ENCODE measurements at regions not wholly inside any gene's neighbourhood (a gene's known extent, or its start where the extent isn't known, plus 50 kb on each side); places are given as distances from the start of the nearest gene placed in this dataset.
A peak's percentile ranks its signal among the peaks of the same experiment; 100 is the strongest.
"Not testable (repeated sequence)": the region's sequence is repeated elsewhere in the genome, so short reads cannot be mapped to it uniquely, and the experiment has no call there.

GRCh38 chr15:91611561-91612323, 241.8 kb upstream of the SLCO3A1 start:
- no peak for DNase-seq (ENCODE audit: low read depth)

- DNase-seq (ENCODE audit: low read depth): no peak
These were observed 233.3 kb upstream of the SLCO3A1 start for GRCh38 chr15:91620229-91620628.

- no peak for DNase-seq (ENCODE audit: low read depth)
These were observed 231.3 kb upstream of the SLCO3A1 start for GRCh38 chr15:91622235-91622634.

- DNase-seq (ENCODE audit: low read depth): no peak
These were observed 230.7 kb upstream of the SLCO3A1 start for GRCh38 chr15:91622711-91623342.

- no peak for DNase-seq (ENCODE audit: low read depth)
These were observed 229.0 kb upstream of the SLCO3A1 start for GRCh38 chr15:91624353-91624968.

GRCh38 chr15:91625506-91625905, 228.0 kb upstream of the SLCO3A1 start:
- DNase-seq (ENCODE audit: low read depth): peak; percentile 30

- peak; percentile 12 for DNase-seq (ENCODE audit: low read depth)
These were observed 225.8 kb upstream of the SLCO3A1 start for GRCh38 chr15:91627473-91628278.

- no peak for DNase-seq (ENCODE audit: low read depth)
These were observed 223.4 kb upstream of the SLCO3A1 start for GRCh38 chr15:91630090-91630489.

- no peak for DNase-seq (ENCODE audit: low read depth)
These were observed 221.3 kb upstream of the SLCO3A1 start for GRCh38 chr15:91632176-91632575.

- no peak for DNase-seq (ENCODE audit: low read depth)
These were observed 220.5 kb upstream of the SLCO3A1 start for GRCh38 chr15:91632981-91633380.

GRCh38 chr15:91634179-91634578, 219.3 kb upstream of the SLCO3A1 start:
- DNase-seq (ENCODE audit: low read depth): no peak

GRCh38 chr15:91635080-91635479, 218.4 kb upstream of the SLCO3A1 start:
- no peak for DNase-seq (ENCODE audit: low read depth)

- DNase-seq (ENCODE audit: low read depth): no peak
These were observed 217.9 kb upstream of the SLCO3A1 start for GRCh38 chr15:91635641-91636040.

- DNase-seq (ENCODE audit: low read depth): no peak
These were observed 204.5 kb upstream of the SLCO3A1 start for GRCh38 chr15:91649016-91649415.

GRCh38 chr15:91649831-91650321, 203.6 kb upstream of the SLCO3A1 start:
- no peak for DNase-seq (ENCODE audit: low read depth)

- no peak for DNase-seq (ENCODE audit: low read depth)
These were observed 202.3 kb upstream of the SLCO3A1 start for GRCh38 chr15:91651251-91651650.

GRCh38 chr15:91652610-91653207, 200.8 kb upstream of the SLCO3A1 start:
- DNase-seq (ENCODE audit: low read depth): no peak

- not testable (repeated sequence) for DNase-seq (ENCODE audit: low read depth)
These were observed 197.8 kb upstream of the SLCO3A1 start for GRCh38 chr15:91655563-91656290.

- DNase-seq (ENCODE audit: low read depth): no peak
These were observed 193.3 kb upstream of the SLCO3A1 start for GRCh38 chr15:91660174-91660649.

- no peak for DNase-seq (ENCODE audit: low read depth)
These were observed 189.2 kb upstream of the SLCO3A1 start for GRCh38 chr15:91664224-91664836.
